Stimulated activated CD8-positive, alpha-beta memory T cell treated with anti-CD3 and anti-CD28 coated beads, Interleukin-4, amount 100 ng/mL, for 4 hours (primary cell): ENCODE measurements at regions not wholly inside any gene's neighbourhood (a gene's known extent, or its start where the extent isn't known, plus 50 kb on each side); places are given as distances from the start of the nearest gene placed in this dataset.
A peak's percentile ranks its signal among the peaks of the same experiment; 100 is the strongest.

Source experiments
- DNase-seq, 2 donors: peaks; one replicate each; pipeline ENCODE4 v3.0.0-alpha.2; 2020; ENCODE audit warnings: low read depth in 2 of 2, low spot score in 1 of 2

- DNase-seq, result no peak
These were observed 58.8 kb downstream of the SPRY1 start for GRCh38 chr4:123455360-123455759.

DNA sequence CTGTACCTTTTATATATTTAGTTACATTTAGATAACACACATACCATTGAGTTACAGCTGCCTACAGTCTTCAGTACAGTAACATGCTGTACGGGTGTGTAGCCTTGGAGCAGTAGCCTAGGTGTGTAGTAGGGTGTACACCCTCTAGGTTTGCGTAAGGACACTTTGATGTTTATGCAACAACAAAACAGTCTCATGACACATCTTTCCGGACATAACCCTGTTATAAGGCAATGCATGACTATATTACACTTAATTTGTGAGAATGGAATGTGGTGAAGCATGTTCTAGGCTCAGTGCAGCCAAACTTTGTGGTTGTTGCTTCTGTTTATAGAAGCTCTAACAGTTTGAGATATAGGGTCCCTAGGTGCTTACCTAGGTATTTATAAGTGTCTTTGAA lies 65.4 kb downstream of the SPRY1 start:
- no peak for DNase-seq

GRCh38 chr4:123463869-123464268 lies 67.3 kb downstream of the SPRY1 start:
- no peak for DNase-seq

- DNase-seq, result no peak
These were observed 68.8 kb downstream of the SPRY1 start for GRCh38 chr4:123465416-123465815.

DNA sequence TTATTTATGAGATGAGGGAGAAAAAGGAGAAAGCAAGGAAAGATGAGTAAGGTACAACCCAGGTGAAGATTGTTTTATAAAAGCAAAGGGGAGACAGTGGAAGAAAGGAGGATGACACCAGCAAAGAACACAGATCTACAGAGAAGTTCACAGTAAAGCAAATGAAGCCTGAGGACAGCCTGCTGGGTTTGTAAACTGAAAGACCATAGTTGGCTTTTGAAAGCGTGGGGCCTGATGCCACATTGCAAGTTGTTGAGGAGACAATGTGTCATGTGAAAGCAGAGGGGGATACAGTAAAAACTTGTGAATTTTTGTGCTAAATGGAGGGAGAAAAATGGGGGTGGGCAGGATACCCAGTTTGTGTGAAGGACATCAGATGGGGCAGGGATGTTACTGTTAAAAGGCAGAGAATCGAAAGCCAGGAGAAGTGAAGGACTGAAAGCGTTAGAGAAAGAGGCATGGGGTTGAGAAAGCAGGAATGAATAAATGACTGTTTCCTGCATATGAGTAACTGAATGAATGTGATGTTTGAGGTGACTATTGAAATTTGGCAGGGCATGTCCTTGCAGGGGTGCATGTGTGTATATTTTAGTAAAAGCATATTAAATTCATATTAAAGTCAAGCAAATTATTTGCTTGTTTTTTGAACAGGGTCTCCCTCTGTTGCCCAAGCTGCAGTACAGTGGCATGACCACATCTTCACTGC lies 69.6 kb downstream of the SPRY1 start:
- DNase-seq, result no peak

DNA sequence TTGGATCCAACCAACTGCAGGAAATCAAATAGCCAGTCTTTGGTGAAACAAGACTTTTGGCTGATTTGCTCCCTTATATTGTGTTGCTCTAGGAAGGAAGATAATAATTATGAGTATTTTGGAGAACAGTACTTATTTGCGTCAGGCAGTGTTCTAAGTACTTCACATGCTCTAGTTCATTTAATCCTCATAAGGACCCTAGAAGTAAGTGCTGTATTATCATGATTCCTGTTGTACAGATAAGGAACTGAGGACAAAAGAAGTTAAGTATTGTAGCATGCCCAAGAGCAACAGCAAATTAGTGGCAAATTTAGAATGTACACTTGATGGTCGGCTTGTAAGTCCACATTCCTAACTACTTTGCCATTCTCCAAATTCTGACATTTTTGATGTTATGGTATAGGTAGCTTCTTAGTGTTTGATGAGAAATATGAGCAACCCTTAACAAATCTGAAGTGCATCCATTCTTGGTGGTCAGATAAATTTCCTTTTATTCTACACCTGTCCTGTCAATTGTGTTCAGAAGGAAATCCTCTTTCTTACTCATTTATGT lies 72.0 kb downstream of the SPRY1 start:
- no peak for DNase-seq

DNA sequence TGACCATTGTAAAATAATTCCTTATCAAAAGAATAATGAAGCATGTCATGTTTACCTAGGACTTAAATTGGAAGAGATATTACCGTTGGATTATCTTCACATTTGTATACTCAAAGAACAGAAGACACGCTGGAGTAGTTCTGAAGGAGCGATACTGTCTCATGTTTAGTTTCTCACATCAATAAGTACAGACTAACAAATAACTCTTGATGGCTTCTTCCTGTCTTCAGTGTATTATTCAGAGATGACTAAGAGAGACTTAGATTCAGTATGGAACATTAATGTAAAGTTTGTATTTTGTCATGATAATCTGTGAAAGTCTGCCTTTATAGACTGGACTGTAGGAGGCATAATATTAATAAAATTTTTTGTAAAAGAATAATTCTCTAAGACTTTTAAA lies 72.7 kb downstream of the SPRY1 start:
- DNase-seq, result no peak

- DNase-seq, result no peak
These were observed 73.1 kb downstream of the SPRY1 start for GRCh38 chr4:123469696-123470095.

GRCh38 chr4:123470640-123471039 lies 74.0 kb downstream of the SPRY1 start:
- DNase-seq, result no peak

- no peak for DNase-seq
These were observed 75.2 kb downstream of the SPRY1 start for GRCh38 chr4:123471655-123472369.

DNA sequence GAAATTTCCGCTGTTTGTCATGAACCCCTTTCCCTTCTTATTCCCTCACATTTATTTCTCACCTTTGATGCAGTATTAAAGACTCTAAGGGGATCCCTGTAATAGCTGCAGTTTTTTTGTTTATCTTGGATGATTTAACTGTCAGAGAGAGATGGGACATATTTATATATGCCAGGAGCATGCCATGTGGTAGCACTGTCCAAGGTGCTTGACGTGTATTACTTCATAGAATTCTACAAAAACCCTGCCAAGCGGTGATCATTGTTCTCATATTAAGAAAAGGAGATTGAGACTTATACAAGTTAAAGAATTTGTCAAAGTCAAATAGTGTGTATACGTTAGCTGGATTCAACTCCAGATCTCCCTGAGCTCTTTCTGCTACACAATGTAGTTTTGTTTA lies 78.2 kb downstream of the SPRY1 start:
- no peak for DNase-seq

DNA sequence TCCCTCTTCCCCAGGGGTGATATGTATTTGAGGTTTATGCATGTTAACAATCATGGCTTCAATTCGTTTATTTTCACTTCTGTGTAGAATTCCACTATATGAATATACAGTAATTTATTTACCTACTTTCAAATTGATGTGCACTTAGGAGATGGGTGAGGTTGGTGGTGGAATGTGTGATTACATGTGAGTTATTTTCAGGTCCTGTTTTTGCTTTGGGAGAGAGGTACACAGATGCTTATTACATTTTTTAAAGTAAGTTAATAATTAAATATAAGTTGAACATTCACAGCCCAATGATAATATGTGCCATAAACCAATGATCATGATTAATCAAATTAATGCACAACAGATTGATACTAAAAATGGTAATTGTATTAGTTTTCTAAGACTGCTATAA lies 79.5 kb downstream of the SPRY1 start:
- no peak for DNase-seq

GRCh38 chr4:123477711-123478209 lies 81.2 kb downstream of the SPRY1 start:
- peak; percentile 8 to 43 for DNase-seq

DNA sequence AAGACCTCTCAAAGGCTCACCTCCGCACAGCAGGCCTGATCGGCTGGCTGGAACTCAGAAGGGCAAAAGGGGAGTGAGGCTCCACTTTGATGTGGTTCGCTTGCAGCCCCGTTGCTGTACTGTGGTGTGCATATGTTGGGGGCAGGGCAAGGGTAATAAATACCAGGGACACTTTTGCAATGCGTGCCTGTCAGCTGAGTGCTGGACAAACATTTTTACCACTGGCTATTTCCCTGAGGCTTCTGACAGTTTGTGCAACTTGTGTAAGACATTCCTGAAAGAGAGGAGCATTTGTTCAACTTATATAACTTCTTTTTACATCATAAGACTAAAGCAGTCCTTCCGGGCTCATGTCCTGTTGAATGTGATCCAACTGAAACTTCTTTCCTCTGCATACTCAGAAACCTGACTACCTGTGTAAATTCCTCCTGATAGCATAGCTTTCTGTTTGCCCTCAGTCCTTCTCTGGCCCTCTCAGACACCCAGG lies 82.3 kb downstream of the SPRY1 start:
- DNase-seq, result no peak

GRCh38 chr4:123479944-123480343 lies 83.3 kb downstream of the SPRY1 start:
- DNase-seq, result no peak

DNA sequence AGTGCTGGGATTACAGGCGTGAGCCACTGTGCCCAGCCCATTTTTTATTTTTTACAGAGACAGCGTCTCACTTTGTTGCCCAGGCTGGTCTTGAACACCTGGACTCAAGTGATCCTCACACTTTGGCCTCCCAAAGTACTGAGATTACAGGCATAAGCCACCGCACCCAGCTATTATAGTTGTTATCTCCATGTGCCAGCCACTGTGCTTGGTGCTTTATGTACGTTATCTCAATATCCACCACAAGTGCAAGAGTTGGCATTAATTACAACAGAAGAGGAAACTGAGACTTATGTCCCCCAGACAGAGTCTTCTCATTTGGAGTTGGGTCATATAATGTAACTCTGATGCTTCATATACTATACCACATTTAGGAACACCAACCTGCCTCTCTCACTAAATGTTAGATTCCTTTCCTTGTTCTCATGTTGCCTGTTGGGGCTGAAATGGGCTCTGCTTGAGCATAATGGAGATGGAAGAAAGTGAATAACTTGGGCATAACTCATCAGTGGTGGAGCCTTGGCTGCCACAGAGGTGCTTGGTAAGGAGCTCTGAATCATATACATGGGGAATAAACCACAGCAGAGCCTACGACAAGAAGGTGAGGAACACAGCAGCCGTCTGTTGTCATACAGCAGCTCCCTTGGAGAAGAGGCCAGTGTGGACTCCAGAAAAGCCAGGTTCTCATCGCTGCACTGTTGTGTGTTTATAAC lies 84.3 kb downstream of the SPRY1 start:
- no peak for DNase-seq

GRCh38 chr4:123481717-123482116 lies 85.1 kb downstream of the SPRY1 start:
- no peak for DNase-seq

GRCh38 chr4:123484291-123484926 lies 87.8 kb downstream of the SPRY1 start:
- DNase-seq, result no peak

GRCh38 chr4:123485601-123486000 lies 89.0 kb downstream of the SPRY1 start:
- no peak for DNase-seq

DNA sequence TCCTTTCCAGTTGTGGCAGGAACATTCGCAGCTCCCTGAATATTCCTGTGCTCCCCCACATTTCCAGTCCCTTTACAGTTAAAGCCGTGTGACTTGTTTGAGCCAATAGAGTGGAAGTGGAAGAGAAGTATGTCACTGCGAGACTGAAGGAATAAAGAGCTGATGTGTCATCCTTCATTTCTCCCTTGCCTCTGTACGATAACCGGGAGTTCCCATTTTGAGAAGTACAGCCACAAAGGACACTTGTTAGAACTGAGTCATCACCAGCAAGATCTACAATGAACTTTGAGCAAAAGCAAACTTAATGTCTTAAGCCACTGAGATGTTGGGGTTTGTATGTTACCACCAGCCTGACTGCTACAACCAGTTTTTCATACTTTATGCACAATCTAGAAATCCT lies 92.3 kb downstream of the SPRY1 start:
- no peak for DNase-seq

GRCh38 chr4:123495530-123495929 lies 98.9 kb downstream of the SPRY1 start:
- DNase-seq, result no peak
